ENCODE measurements at regions not wholly inside any gene's neighbourhood (a gene's known extent, or its start where the extent isn't known, plus 50 kb on each side); places are given as distances from the start of the nearest gene placed in this dataset.

- 0 out of 2 replicates have a peak, but pooled peaks have one; percentile 36 for ATAC-seq
- in situ Hi-C loops (cut with HindIII; ENCODE audit: low pct_unique_long_range_greater_than_20kb, low sequenced_read_pairs): no loop called here
- H3K27me3 ChIP-seq (ENCODE audit: control insufficient read depth, insufficient read depth, low read length): no peaks in the 10 kb centered on the region
- TF ChIP-seq REST (IDR thresholded peaks at IDR 0.05; ENCODE audit: insufficient read depth in 1 of 2, low read depth in 2 of 2, low read length in 1 of 2) (no peak), CTCF (IDR thresholded peaks at IDR 0.05) (no peak), POLR2AphosphoS5 (IDR thresholded peaks at IDR 0.05; ENCODE audit: low read depth, low read length) (no peak), SIN3A (IDR thresholded peaks at IDR 0.05; ENCODE audit: borderline replicate concordance, insufficient read depth, low read depth, low read length) (no peak), TCF7L2 (IDR thresholded peaks at IDR 0.05; ENCODE audit: low read depth, low read length) (no peak)
- H3K4me1 ChIP-seq (ENCODE audit: control insufficient read depth, insufficient read depth, low read length): no peaks in the 10 kb centered on the region
- ChIA-PET CTCF (no interaction called here), POLR2A (interaction anchor here (0.5 kb wide), 1 partner anchor 299 kb away, joined by 4 read pairs; no protein-coding TSS in a partner anchor)
- no peak overlapping the region for H3K27ac ChIP-seq (ENCODE audit: low read length)
- no peak for DNase-seq (ENCODE audit: low read depth, low spot score)
- intact Hi-C loops (cut with micrococcal nuclease; ENCODE audit: unreplicated experiment): no loop called here
- H3K9me3 ChIP-seq (ENCODE audit: control insufficient read depth, insufficient read depth, low read depth, low read length): no peaks in the 10 kb centered on the region
- no peak overlapping the region for H3K4me3 ChIP-seq (ENCODE audit: low read depth in 2 of 2, low read length in 2 of 2)
- H3K36me3 ChIP-seq (ENCODE audit: control insufficient read depth, insufficient read depth, low read length): no peaks in the 10 kb centered on the region
- no TSS peak for BruUV-seq (replicated peaks)
Observed at GRCh38 chr1:229003233-229004031, 267.5 kb upstream of the RAB4A start.

DNA sequence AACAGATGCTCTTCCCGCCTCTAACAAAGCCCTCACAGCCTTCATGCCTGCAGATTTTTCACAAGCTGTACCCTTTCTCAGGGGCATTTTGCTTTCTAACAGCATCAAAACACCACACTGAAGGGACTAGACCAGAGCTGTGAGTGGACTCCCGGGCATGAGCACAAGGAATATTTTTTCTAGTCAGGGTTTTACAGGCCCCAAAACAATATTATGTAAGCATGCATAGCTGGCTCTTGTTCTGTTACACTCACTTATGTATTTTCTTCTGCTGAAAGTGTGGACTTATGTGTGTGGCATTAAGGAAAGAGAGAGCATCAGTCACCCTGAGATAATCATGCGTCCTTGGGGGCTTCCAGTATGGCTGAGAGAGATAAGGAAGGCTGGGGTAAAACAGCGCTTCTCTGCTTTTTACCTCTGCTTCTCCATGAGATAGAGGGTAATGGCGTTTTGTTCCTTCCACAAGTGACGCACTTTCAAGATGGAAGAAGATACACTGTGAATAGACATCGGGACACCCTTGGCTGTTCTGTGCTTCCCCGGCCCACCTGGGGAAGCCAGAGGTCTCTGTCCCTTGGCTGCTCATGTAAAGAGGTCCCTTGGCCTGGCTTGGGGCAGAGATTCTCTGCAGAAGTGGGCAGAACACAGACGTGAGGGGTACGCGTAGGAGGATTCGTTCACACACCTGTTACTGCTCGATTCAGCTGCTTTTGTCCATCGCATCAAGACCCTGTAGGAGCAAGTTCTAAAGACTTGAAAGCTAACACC lies 266.7 kb upstream of the RAB4A start:
- Histone ChIP-seq H3K4me3 (ENCODE audit: low read depth in 2 of 2, low read length in 2 of 2) (no peak overlapping the region), H3K9me3 (ENCODE audit: control insufficient read depth, insufficient read depth, low read depth, low read length) (no peaks in the 10 kb centered on the region), H3K4me1 (ENCODE audit: control insufficient read depth, insufficient read depth, low read length) (no peaks in the 10 kb centered on the region), H3K36me3 (ENCODE audit: control insufficient read depth, insufficient read depth, low read length) (no peaks in the 10 kb centered on the region), H3K27me3 (ENCODE audit: control insufficient read depth, insufficient read depth, low read length) (no peaks in the 10 kb centered on the region), H3K27ac (ENCODE audit: low read length) (no peak overlapping the region)
- TF ChIP-seq TCF7L2 (IDR thresholded peaks at IDR 0.05; ENCODE audit: low read depth, low read length) (no peak), SIN3A (IDR thresholded peaks at IDR 0.05; ENCODE audit: borderline replicate concordance, insufficient read depth, low read depth, low read length) (no peak), REST (IDR thresholded peaks at IDR 0.05; ENCODE audit: insufficient read depth in 1 of 2, low read depth in 2 of 2, low read length in 1 of 2) (no peak), POLR2AphosphoS5 (IDR thresholded peaks at IDR 0.05; ENCODE audit: low read depth, low read length) (no peak), CTCF (IDR thresholded peaks at IDR 0.05) (no peak)
- ATAC-seq (no peak), DNase-seq (ENCODE audit: low read depth, low spot score) (no peak)
- ChIA-PET CTCF (no interaction called here), POLR2A (no interaction called here)
- in situ Hi-C loops (cut with HindIII; ENCODE audit: low pct_unique_long_range_greater_than_20kb, low sequenced_read_pairs) (no loop called here), intact Hi-C loops (cut with micrococcal nuclease; ENCODE audit: unreplicated experiment) (no loop called here)
- no TSS peak for BruUV-seq (replicated peaks)

Measured in Panc1 (cell line).